GM19035 (cell line): ENCODE measurements at regions not wholly inside any gene's neighbourhood (a gene's known extent, or its start where the extent isn't known, plus 50 kb on each side); places are given as distances from the start of the nearest gene placed in this dataset.
"Not testable (repeated sequence)": the region's sequence is repeated elsewhere in the genome, so short reads cannot be mapped to it uniquely, and the experiment has no call there.

Experiments used
- ATAC-seq: cut with Tn5 transposase; IDR thresholded peaks from one replicate; pipeline ENCODE4 v1.9.1; 2021; ENCODE audit not compliant: unreplicated experiment

DNA sequence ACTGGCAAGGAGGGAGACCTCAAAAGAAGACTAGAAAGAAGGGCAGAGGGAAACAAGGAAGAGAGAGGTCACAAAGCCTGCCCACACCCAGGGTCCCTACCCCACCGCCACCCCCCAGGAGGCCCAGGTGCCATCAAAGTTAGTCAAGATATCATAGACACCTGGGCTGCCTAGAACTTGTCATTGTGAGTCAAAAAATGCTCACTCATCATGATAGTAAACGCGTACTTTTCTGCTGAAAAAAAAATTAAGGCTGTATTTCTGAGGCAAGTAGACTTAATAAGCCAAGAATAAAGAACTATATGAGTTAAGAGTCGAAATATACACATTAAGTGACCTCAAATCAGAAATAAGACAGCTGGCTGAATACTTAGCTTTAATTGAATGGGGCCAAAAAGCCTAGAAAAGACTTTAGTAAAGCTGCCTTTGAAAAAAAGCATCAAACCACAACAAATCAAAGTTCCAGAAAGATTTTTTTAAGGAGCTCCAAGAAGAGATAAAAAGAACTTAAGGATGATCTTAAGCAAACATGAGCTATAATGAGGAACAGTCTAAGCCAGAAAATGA is 415.5 kb upstream of the PPP2R3A start:
- no peak for ATAC-seq

DNA sequence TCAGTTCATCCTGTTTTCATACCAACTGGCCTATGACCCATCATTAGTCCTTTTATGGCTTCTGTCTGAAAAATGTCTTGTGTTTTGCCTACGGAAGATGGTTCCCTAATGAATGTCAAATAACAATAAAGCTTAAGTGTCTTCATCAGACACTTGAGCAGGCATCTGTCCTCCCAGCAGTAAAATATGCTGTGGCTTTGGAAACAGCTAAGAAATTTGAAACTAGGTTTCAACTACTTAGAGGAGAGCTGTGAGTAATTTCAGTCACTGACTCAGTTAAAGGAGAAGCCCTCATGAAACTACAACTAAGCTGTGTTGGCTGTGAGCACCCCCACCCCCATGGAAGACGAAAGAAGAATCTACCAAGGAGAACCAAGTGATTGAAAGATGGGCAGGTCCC is 409.4 kb upstream of the PPP2R3A start:
- no peak for ATAC-seq

DNA sequence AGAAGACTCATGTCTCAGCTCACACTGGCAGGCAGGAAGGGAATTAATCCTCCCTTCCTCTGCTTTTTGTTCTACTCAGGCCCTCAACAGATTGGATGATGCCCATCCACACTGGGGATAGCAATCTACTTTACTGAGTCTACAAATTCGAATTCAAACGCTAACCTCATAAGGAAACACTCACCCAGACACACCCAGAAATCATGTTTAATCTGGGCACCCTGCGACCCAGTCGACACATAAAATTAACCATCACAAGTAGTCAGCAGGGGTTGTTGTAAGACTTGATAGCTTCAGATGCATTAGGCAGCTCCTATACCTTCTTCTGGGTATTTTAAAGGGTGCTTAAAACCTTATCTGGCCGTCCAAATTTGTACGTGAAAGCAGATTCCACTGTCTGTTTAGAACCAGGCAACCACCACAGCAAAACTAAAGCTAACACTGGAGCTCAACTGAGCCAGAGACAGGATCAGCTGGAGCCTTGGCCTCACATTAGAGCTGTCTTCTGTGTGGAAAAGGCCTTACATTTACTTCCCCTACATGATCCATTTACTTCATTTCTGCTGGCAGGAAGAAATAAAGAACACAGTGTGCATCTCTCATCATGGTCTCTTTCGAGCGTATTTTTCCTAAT is 407.3 kb upstream of the PPP2R3A start:
- ATAC-seq, result no peak

DNA sequence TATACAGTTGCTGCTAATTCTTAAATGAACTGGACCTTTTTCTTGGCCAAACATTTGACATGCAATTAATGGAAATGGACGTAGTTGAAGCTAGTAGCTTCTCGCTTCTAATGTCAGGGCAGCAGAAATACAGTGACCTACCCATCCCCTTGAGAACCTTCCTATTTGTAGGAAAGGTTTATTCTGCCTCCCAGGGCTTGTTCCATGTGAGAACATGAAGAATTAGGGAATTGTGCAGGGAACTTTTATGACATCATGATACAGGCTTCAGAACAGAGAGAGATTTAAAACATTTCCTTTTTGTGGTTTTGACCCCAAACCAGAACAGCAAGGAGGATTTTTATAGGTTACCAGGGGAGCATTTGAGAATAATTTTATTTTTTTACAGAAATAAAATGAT is 406.6 kb upstream of the PPP2R3A start:
- no peak for ATAC-seq

DNA sequence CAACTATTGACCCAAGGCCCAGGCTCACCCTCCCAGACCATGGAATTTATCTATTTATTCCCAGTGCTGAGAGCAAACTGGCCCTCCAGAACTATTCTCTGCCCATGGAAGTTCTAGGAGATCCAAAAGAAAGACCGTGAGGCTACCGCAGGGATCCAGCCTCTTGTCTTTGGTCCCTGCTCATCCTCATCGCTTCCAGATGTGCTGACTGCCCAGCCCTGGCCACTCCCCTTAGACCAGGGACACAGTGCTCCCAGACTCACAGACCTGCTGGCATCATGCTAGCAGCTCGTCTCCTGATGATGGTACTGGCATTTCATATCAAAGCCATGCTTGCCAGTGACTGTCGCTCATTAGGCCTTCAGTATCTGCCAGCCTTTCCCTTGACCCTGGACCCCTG is 405.7 kb upstream of the PPP2R3A start:
- ATAC-seq, result no peak

DNA sequence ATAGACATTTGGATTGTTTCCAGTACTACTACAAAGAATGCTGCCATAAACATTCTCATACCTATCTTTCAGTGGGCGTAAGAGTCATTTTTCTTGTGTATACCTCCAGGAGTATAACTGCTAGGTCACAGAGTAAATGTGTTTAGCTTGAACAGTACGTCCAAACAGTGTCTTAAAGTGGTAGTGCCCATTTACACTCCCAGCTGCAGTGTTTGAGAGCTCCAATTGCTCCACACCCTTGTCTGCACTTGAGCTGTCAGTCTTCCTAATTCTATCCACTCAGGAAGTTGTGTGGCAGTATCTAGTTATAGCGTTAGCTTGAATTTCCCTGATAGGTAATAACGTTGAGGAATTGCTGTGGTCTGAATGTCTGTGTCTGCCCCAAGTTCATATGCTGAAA is 404.7 kb upstream of the PPP2R3A start:
- no peak for ATAC-seq

DNA sequence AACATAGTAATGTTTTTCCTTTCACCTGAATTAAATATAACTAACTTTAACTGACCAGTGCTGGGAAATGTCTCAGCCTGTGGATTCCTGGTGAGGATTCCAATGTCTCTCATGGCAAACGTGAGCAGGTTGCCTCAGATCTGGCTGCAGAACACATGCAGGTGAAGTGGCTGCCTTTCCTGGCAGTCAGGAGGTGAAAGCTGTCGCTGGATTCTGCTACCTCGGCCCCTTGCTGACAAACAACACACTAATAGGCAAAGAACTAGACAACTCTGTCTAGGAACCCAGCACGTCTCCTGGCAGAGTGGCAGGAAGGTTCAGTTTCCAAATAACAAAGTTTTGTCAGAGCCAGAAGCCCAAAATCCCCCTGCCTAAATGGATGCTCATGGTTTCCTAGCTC is 400.8 kb upstream of the PPP2R3A start:
- no peak for ATAC-seq

DNA sequence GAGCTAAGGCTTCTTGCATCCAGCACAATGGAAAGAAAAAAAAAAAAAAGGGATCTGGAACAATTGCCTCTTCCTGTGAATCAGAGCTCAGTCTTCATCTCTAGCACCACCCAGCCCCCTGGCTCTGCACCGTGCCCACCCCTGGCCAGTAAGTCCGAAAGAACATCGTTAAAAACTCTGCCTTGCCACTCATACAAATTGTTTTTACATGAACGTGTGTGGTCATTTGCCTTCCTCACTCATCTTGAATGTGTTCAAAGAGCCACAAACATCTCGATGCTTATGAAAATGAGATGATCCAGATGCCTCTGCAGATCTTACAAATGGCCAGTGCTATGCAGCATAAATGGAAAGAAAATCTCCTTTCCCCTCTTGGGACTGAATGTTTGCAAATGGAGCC is 400.0 kb upstream of the PPP2R3A start:
- ATAC-seq, result no peak

DNA sequence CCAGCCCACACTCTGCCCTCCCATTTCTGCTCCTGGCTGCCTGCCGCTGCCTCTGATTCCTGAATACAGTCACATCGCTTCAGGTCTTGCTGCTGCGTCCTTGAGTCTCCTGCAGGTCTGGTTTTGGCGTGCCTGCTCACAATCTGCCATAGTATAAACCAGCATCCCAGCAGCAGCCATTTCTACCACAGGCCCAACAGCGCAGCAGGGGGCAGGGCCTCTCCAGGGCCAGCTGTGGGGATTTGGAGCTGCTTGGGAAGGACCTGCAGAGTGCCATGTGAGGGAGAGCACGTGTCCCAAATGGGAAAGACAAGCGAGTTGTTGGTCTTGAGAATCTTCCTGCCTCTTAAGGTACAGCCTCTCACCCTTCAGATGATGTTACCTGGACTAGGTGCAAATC is 398.3 kb upstream of the PPP2R3A start:
- no peak for ATAC-seq

DNA sequence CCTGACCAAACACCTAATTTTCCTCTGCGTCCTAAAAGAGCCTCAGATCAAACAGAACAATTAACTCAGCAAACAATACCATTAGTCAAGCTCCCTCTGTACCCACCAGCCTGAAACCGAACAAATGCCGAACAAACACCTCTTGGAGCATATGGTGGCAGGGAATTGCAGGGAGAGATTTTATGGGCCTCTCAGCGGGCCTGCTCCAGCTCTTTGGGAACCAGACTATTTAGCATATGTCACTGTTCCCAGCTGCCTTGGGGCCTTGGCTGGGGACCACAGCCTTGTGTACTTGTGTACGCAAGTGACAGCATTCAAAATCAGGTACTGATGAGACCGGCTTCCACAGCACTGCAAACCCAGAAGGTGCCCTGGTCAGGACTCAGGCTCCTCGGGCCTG is 388.8 kb upstream of the PPP2R3A start:
- no peak for ATAC-seq

DNA sequence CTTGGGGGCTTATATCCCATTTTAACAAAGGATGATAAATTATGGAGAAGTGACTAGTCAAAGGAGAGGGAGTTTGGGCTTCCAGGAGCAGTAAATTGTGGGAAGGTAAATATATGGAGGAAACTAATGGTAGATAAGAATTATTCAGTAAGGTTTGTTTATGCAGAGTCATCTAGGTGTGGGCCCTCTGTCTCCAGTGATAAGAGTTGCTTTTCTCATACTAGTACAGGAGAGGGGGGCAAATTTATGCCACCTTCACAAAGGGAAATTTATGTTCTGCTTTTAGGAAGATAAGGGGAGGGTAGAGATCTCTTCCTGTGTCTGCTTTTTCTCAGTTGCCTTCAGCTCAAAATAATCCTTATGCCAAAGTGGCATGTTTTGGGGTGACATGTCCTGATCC is 383.7 kb upstream of the PPP2R3A start:
- ATAC-seq, result no peak

DNA sequence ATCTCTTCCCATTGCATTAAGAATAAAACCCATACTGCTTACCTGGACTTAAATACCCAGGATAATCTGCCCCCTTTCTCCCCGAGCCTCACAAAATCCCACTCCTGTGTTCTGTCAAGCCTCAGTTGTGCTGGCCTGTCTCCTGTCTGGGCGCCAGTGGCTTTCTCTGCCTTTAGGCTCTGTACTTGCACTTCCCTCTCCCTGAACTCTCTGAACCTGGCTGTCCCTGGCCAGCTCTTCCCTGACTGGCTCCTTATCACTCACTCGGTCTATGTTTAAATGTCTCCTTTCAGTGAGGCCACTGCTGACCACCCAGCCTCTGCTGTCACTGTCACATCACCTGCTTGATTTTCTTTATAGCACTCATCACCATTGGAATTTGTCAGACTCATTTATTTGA is 382.7 kb upstream of the PPP2R3A start:
- ATAC-seq, result no peak

DNA sequence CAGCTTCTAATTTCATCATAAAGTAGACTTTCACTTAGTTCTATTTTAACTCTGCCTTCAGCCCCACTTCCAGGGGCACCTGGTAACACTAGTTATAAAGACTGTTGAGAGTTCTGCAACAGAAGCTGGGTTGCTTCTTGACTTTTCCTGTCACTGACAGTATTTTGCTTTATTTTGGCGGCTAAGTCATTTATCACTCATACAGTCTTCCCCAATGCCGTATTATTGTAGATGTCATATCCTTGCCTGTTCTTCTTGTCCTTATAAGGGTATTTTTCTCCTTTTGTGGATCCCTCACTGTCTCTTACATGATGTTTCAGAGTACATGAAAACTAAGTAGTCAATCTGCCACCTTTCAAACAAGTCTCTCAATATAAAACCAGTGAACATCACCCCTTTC is 369.0 kb upstream of the PPP2R3A start:
- ATAC-seq, result no peak

DNA sequence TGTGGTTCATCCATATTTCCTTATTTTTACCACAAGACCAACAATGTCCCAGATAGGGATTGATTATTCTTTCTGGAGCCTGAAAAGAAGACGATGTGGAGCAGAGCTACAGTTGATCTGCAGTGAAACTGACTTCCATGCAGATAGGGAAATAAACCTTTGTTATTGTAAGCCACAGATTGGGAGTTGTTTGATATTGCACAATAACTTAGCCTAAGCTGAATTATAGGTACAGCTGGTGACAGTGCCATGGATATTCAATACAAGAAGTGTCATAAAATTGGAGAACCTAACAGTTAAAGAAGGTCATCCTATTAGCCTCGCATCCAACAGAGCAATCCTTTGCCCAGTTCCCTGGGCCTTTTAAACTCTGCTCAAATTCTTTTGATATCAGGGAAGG is 367.7 kb upstream of the PPP2R3A start:
- ATAC-seq, result no peak

DNA sequence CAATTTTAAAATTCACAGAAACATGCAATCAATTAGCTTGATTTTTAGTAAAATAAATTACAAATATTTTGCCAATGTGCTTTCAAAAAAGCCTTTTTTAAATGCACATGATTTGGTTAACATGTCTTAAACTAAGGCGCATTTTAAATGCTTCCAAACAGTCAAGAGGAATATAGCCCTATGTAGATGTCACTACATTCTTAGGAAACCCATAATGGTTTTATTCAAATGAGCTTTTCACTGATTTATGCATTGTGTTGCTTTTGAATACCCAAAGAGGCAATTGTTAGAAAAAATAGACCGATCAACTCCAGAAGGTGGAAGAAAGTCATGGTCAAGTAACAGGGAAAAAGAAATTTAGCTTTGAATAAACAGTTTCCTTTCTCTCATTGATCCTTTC is 366.9 kb upstream of the PPP2R3A start:
- no peak for ATAC-seq

DNA sequence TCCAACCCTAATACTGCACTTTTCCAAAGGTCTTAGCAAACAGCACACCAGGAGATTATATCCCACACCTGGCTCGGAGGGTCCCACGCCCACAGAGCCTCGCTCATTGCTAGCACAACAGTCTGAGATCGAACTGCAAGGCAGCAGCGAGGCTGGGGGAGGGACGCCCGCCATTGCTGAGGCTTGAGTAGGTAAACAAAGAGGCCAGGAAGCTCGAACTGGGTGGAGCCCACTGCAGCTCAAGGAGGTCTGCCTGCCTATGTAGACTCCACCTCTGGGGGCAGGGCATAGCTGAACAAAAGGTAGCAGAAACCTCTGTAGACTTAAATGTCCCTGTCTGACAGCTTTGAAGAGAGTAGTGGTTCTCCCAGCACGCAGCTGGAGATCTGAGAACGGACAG is 361.0 kb upstream of the PPP2R3A start:
- not testable (repeated sequence) for ATAC-seq

DNA sequence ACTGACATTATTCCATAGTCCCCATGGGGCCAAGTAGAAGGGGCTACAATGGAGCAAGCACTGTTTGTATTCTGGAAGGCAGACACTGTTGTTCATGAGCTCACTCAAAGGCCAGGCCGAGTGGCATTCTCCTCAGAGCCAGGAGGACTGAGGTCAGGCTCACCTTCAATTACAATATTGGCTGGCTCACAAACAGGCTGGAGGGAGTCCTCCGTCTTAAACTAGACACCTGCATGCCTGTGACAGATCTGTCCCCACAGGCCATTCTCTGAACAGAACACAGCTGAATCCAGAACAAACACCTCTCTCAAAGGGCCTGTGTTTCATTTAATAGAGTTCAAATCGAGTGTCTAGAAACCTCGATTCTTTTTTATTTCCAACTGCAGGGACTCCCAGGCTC is 347.4 kb upstream of the PPP2R3A start:
- no peak for ATAC-seq

DNA sequence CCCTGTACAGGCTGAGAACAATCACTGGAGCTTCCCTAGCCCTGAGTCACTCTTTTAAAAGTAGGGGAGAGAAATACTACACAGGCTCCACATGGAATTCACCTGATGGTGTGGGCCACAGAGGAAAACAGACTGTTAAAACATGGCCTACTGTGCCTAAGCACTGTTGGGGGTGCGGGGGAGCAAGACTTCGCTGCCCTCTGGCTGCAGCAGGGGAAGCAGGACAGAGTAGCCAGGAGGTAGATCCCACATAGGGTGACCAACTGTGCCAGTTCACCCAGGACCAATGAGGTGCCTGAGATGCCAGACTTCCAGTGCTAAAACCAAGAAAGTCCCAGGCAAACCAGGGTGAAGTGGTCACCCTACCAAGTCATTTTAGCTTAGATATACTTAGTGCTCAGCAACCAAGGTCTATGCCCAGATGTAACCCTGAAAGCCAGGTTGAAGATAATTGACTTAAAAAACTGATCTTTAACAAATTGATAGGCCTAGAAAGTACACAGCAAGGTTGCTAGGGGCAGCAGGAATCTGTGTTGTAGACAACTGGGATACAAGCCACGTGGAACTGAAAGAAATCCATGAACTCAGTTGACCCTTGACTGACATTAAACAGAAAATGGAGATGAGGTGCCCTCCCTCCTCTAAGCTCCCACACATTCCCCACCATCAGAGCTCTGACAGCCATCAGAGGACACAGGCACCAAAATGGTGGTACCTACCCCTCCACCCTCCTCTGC is 344.2 kb upstream of the PPP2R3A start:
- ATAC-seq, result no peak

DNA sequence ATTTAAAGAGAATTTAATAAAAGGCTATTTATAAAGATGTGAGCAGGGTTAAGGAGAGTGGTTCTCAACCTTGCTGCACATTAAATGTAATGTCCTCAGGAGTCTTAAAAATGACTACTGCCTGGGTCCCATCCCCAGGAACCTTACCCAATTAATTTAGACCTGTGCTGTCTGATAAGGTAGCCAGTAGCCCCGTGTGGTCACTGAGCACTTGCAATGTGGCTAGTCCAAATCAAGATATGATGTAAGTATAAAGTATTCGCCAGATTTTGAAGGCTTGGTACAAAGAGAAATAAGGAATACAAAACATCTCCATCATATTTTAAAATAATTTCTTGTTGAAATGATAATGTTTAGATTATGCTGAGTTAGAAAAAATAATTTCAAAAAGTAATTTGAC is 343.3 kb upstream of the PPP2R3A start:
- no peak for ATAC-seq

DNA sequence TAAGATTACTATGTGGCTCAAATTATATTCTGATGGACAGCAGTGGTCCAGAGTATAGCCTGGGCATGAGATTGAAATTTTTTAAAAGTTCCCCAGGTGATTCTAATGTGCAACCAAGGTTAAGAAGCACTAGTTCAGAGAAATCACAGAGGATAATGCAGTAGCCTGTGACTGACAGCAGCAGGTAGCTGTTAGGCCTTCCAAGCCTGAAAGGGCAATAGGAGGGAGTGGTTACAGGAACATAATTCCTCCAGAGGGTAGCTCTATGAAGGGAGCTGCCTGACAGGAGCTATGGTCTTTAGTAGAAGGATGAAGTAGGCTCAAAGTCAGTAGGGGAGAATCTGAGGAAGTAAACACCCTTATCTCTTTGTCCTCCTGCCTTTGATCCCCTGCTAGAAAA is 342.9 kb upstream of the PPP2R3A start:
- ATAC-seq, result no peak

DNA sequence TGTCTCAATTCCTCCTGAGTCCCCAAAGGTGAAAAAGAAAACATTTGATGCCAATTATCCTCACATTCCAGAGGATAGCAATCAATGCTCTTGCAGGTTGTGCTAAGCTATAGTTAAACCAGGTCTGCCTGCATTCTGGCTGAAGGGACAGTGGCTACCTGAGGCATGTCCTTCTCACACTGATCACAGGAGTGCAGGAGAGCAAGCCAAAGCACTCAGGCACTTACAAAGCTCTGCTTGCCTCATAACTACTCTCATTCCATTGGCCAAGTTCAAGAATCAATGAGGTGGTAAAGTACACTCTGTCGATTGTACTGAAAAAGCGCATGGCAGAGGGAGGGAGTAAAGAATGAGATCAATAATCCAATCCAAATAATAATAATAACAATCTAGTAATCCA is 342.0 kb upstream of the PPP2R3A start:
- no peak for ATAC-seq

DNA sequence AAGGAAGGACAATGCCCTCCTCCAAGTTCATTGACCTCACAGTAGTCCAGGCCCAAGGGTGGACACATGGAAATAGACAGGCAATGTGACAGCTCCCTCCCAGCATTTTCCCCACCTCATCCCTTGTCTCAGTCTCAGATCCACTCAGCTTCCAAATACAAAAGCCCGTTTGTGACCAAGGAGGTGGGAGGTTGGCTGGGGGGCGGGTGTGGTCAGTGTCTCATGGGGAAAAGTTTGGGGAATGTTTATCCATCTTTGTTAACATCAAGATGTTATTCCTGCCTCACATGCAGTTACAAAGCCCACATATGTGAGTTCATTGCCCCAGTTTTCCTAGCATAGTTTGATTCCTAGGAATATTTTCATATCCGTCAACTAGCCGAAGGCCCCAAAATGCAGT is 338.5 kb upstream of the PPP2R3A start:
- ATAC-seq, result no peak
